ENCODE measurements at regions not wholly inside any gene's neighbourhood (a gene's known extent, or its start where the extent isn't known, plus 50 kb on each side); places are given as distances from the start of the nearest gene placed in this dataset.
"Not testable (repeated sequence)": the region's sequence is repeated elsewhere in the genome, so short reads cannot be mapped to it uniquely, and the experiment has no call there.

DNA sequence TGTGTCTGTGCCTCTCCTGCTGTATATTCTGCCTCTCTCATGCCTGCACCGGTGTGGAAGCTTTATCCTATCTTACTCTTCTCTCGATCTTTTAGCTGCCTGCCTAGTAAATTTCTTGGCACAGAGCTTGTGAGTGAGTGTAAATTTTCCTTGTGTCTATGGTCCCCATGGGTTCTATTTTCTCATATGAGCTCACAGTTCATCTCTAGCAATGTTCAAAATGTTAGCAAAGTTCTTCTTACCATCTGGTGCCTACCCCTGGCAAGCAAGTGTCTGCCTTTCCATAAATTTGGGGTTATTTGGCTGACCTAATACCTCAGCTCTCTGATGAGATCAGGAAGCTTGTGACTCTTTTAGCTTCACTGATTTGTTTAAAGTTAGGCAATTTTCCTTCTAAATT is 572.1 kb upstream of the BRINP3 start:
- no peak overlapping the region for H3K9ac ChIP-seq (ENCODE audit: insufficient read length)
- TF ChIP-seq POLR2AphosphoS5 (IDR thresholded peaks at IDR 0.05; ENCODE audit: borderline replicate concordance, low read depth, low read length) (no peak), FOXP2 (optimal IDR thresholded peaks at IDR 0.05; ENCODE audit: control extremely low read depth, extremely low read length, insufficient read depth) (no peak), EZH2 (IDR thresholded peaks at IDR 0.05) (no peak)
- no peak overlapping the region for H3K4me3 ChIP-seq
- H3K36me3 ChIP-seq (ENCODE audit: insufficient read depth, low read length): no peaks in the 10 kb centered on the region
- no peak overlapping the region for H3K27ac ChIP-seq
- no peaks in the 10 kb centered on the region for H3K9me3 ChIP-seq (ENCODE audit: low read depth, low read length)
- no peak for DNase-seq (ENCODE audit: low read depth, low spot score)

DNA sequence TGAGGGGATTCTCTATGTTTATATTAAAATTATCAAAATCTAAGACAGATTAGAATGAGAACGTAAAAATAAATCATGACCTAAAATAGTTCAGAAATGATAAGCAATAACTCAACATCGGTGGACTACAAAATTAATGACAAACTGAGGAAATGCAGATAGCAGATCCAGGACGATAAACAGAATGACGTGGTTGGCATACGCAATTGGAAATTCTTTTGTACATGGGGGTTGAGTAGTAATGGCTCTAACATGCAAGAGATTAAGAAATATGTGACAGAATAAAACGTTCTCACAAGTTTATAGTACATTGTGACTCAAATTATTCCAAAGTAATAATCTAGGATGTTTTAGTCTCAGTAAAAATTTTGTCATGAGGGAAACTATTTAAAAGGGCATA is 575.2 kb upstream of the BRINP3 start:
- TF ChIP-seq FOXP2 (optimal IDR thresholded peaks at IDR 0.05; ENCODE audit: control extremely low read depth, extremely low read length, insufficient read depth) (no peak), EZH2 (IDR thresholded peaks at IDR 0.05) (no peak), POLR2AphosphoS5 (IDR thresholded peaks at IDR 0.05; ENCODE audit: borderline replicate concordance, low read depth, low read length) (no peak)
- no peak overlapping the region for H3K27ac ChIP-seq
- no peaks in the 10 kb centered on the region for H3K9me3 ChIP-seq (ENCODE audit: low read depth, low read length)
- H3K36me3 ChIP-seq (ENCODE audit: insufficient read depth, low read length): no peaks in the 10 kb centered on the region
- H3K9ac ChIP-seq (ENCODE audit: insufficient read length): no peak overlapping the region
- DNase-seq (ENCODE audit: low read depth, low spot score): no peak
- no peak overlapping the region for H3K4me3 ChIP-seq

DNA sequence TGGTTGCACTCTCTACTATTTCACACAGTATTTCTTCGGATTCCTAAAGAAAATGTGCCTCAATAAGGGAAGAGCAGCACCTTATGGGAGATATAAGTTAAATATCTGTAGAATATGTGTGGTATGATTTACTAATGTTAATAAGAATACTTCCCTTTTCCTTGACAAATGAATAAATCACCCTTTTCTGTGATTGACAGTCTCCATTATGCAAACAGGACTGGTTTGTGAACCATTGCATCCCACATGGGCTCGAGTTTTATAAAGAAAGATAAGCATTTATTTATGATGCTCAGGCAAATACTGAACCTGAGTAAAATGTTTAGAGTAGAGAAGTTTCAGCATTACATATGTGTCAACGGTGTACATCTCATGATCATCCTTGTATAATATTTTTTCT is 587.7 kb upstream of the BRINP3 start:
- no peak for DNase-seq (ENCODE audit: low read depth, low spot score)
- Histone ChIP-seq H3K9me3 (ENCODE audit: low read depth, low read length) (peaks cover 3% of the 10 kb centered on the region; the same call in 1 of the 2 replicates), H3K36me3 (ENCODE audit: insufficient read depth, low read length) (no peaks in the 10 kb centered on the region), H3K27ac (no peak overlapping the region), H3K9ac (ENCODE audit: insufficient read length) (no peak overlapping the region), H3K4me3 (no peak overlapping the region)
- no peak for TF ChIP-seq POLR2AphosphoS5 (IDR thresholded peaks at IDR 0.05; ENCODE audit: borderline replicate concordance, low read depth, low read length)
- TF ChIP-seq FOXP2 (optimal IDR thresholded peaks at IDR 0.05; ENCODE audit: control extremely low read depth, extremely low read length, insufficient read depth): no peak
- no peak for TF ChIP-seq EZH2 (IDR thresholded peaks at IDR 0.05)

DNA sequence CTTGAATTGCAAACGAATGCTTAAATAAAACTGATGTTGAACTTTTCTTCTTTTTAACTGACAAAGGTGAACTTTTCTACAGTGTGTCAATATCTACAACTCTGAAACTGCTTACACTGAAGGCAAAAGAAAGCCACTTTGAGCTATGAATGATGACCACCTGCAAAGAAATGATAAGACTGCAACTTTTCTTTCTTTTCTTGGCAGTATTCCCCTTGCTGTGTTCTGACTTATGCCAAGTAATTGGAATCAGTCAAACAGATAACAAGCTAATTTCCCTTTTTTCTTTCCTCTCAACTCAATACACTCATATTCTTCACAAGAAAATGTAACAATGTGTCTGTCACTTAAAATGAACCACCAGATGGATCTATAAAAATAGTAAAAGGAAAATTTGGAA is 588.1 kb upstream of the BRINP3 start:
- peaks cover 3% of the 10 kb centered on the region; the same call in 1 of the 2 replicates for H3K9me3 ChIP-seq (ENCODE audit: low read depth, low read length)
- no peaks in the 10 kb centered on the region for H3K36me3 ChIP-seq (ENCODE audit: insufficient read depth, low read length)
- TF ChIP-seq FOXP2 (optimal IDR thresholded peaks at IDR 0.05; ENCODE audit: control extremely low read depth, extremely low read length, insufficient read depth): no peak
- TF ChIP-seq EZH2 (IDR thresholded peaks at IDR 0.05): no peak
- TF ChIP-seq POLR2AphosphoS5 (IDR thresholded peaks at IDR 0.05; ENCODE audit: borderline replicate concordance, low read depth, low read length): no peak
- H3K4me3 ChIP-seq: no peak overlapping the region
- H3K27ac ChIP-seq: no peak overlapping the region
- H3K9ac ChIP-seq (ENCODE audit: insufficient read length): no peak overlapping the region
- DNase-seq (ENCODE audit: low read depth, low spot score): no peak

DNA sequence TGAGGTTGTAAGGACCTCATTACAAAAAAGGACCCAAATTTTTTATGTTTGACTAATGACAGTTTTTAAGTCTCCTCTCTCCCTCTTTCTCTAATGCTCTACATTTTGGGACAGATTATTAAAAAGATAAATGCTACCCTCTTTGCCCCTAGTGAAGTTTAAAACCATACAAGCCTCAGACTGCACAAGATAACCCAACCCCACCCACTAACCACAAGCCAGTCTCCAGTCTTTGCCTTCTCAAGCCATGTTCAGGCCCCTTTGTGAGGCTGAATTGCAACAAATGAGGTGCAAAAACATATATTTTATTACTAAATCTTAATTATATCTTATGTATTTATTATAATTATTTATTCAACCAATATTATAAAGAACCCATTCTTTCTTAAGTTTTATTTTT is 597.2 kb upstream of the BRINP3 start:
- no peak for DNase-seq (ENCODE audit: low read depth, low spot score)

DNA sequence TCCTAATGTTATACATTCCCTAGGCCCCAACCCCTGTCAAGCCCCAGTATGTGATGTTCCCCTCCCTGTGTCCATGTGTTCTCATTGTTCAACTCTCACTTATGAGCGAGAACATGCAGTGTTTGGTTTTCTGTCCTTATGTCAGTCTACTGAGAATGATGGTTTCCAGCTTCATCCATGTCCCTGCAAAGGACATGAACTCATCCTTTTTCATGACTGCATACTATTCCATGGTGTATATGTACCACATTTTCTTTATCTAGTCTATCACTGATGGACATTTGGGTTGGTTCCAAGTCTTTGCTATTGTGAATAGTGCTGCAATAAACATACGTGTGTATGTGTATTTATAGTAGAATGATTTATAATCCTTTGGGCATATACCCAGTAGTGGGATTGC is 605.4 kb upstream of the BRINP3 start:
- not testable (repeated sequence) for H3K36me3 ChIP-seq (ENCODE audit: insufficient read depth, low read length); H3K4me3 ChIP-seq; H3K9me3 ChIP-seq (ENCODE audit: low read depth, low read length); DNase-seq (ENCODE audit: low read depth, low spot score); H3K9ac ChIP-seq (ENCODE audit: insufficient read length); H3K27ac ChIP-seq

More for the DNA sequence above, 597.2 kb upstream of the BRINP3 start:
- Histone ChIP-seq H3K9me3 (ENCODE audit: low read depth, low read length) (no peaks in the 10 kb centered on the region), H3K36me3 (ENCODE audit: insufficient read depth, low read length) (no peaks in the 10 kb centered on the region), H3K27ac (no peak overlapping the region), H3K4me3 (no peak overlapping the region), H3K9ac (ENCODE audit: insufficient read length) (no peak overlapping the region)
- TF ChIP-seq FOXP2 (optimal IDR thresholded peaks at IDR 0.05; ENCODE audit: control extremely low read depth, extremely low read length, insufficient read depth): no peak
- TF ChIP-seq POLR2AphosphoS5 (IDR thresholded peaks at IDR 0.05; ENCODE audit: borderline replicate concordance, low read depth, low read length): no peak
- no peak for TF ChIP-seq EZH2 (IDR thresholded peaks at IDR 0.05)

DNA sequence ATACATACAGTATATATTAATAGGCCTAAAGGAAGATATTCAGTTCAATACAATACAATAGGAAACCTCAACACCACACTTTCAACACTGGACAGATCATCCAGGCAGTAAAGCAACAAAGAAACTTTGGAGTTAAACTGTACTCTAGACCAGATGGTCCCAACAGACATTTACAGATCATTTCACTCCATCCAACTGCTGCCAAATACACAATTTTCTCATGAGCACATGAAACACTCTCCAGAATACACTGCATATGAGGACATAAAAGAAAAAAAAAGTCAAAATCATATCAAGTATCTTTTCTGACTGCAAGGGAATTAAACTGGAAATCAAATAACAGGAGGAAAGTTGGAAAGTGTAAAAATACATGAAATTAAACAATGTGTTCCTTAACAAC is 607.5 kb upstream of the BRINP3 start:
- H3K9ac ChIP-seq (ENCODE audit: insufficient read length): no peak overlapping the region
- no peaks in the 10 kb centered on the region for H3K9me3 ChIP-seq (ENCODE audit: low read depth, low read length)
- H3K36me3 ChIP-seq (ENCODE audit: insufficient read depth, low read length): no peaks in the 10 kb centered on the region
- no peak overlapping the region for H3K27ac ChIP-seq
- TF ChIP-seq FOXP2 (optimal IDR thresholded peaks at IDR 0.05; ENCODE audit: control extremely low read depth, extremely low read length, insufficient read depth): no peak
- no peak overlapping the region for H3K4me3 ChIP-seq
- no peak for DNase-seq (ENCODE audit: low read depth, low spot score)

DNA sequence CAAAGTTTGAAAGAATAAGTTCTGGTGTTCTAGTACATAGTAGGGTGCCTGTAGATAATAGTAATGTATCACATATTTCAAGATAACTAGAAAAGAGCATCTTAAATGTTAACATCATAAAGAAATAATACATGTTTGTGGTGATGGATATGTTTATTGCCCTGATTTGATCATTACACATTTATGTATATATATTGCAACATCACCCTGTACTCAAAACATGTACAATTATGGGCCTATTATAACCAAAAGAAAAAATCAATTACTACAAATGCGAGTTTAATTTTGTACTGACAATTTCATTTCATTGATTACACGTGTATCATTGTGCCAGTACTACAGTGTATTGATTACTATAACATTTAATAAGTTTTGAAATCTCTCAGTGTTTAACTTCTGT is 609.2 kb upstream of the BRINP3 start:
- H3K9ac ChIP-seq (ENCODE audit: insufficient read length): no peak overlapping the region
- H3K4me3 ChIP-seq: no peak overlapping the region
- H3K27ac ChIP-seq: no peak overlapping the region
- H3K36me3 ChIP-seq (ENCODE audit: insufficient read depth, low read length): no peaks in the 10 kb centered on the region
- no peak for DNase-seq (ENCODE audit: low read depth, low spot score)
- no peaks in the 10 kb centered on the region for H3K9me3 ChIP-seq (ENCODE audit: low read depth, low read length)
- no peak for TF ChIP-seq FOXP2 (optimal IDR thresholded peaks at IDR 0.05; ENCODE audit: control extremely low read depth, extremely low read length, insufficient read depth)
- TF ChIP-seq POLR2AphosphoS5 (IDR thresholded peaks at IDR 0.05; ENCODE audit: borderline replicate concordance, low read depth, low read length): no peak
- no peak for TF ChIP-seq EZH2 (IDR thresholded peaks at IDR 0.05)

DNA sequence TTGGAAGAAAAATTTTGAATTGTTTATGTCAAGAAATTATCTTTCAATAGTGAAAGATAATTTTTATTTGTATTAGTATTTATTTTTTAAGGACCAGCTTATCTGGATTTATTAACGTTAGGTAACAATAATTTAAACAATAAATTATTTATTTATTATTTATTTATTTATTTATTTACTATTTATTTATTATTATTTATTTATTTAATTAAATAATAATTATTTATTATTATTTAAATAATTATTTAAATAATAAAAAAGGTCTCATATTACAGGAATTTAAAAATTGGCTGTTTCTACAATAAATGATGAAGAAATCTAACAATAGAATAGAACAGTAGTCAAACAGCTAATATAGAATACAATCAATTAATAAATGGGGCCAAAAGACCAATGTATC is 618.7 kb upstream of the BRINP3 start:
- no peak for DNase-seq (ENCODE audit: low read depth, low spot score)
- H3K36me3 ChIP-seq (ENCODE audit: insufficient read depth, low read length): no peaks in the 10 kb centered on the region
- TF ChIP-seq POLR2AphosphoS5 (IDR thresholded peaks at IDR 0.05; ENCODE audit: borderline replicate concordance, low read depth, low read length) (no peak), FOXP2 (optimal IDR thresholded peaks at IDR 0.05; ENCODE audit: control extremely low read depth, extremely low read length, insufficient read depth) (no peak), EZH2 (IDR thresholded peaks at IDR 0.05) (no peak)
- no peaks in the 10 kb centered on the region for H3K9me3 ChIP-seq (ENCODE audit: low read depth, low read length)
- H3K4me3 ChIP-seq: no peak overlapping the region
- no peak overlapping the region for H3K9ac ChIP-seq (ENCODE audit: insufficient read length)
- H3K27ac ChIP-seq: no peak overlapping the region
